ES-I3 (cell line): ENCODE measurements at regions not wholly inside any gene's neighbourhood (a gene's known extent, or its start where the extent isn't known, plus 50 kb on each side); places are given as distances from the start of the nearest gene placed in this dataset.

Source experiments
- H3K36me3 ChIP-seq: 2 replicates; pipeline ENCODE4 v1.6.1; 2013; ENCODE audit warnings: mild to moderate bottlenecking, low read length, control low read depth, moderate library complexity; ENCODE audit not compliant: insufficient read depth
- H3K4me1 ChIP-seq: 2 replicates; pipeline ENCODE4 v1.6.1; 2013; ENCODE audit warnings: mild to moderate bottlenecking, control low read depth, low read length; ENCODE audit not compliant: insufficient read depth
- H3K9ac ChIP-seq: 2 replicates; pipeline ENCODE4 v1.6.1; 2013; ENCODE audit warnings: low read depth, mild to moderate bottlenecking, low read length, moderate library complexity
- H3K9me3 ChIP-seq: 2 replicates; pipeline ENCODE4 v1.6.1; 2013; ENCODE audit warnings: mild to moderate bottlenecking, low read length, moderate library complexity; ENCODE audit not compliant: control insufficient read depth, insufficient read depth

DNA sequence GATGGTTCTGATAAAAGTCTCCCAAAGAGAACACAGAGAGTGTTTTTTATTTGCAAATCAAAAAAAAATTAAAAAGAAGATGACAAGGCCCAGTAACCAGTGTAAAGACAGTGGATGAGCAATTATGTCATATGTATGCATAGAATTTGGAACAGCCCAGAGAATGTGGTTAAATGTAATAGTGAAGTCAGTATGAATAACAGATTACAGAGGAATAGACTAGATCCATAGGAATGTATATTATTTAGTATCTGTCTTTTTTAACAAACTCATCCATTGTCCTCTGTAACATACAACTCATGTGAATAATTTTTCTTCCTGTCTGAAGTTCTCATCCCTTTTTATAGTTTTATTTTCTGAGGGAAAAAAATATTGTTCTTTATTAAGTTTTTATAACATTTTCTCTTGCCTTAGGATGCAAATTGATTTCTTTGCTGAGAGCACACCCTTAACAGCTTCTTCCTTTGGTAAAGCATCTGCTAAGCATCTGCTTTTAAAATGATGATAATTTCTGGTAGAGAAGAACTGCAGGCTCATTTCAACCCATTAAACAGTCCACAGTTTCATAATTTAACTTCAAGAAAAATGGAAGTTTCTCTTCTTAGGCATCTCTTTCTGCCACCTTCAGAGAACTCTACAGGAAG is 266.5 kb upstream of the MTNR1B start:
- no peaks in the 10 kb centered on the region for H3K36me3 ChIP-seq
- H3K9me3 ChIP-seq = no peaks in the 10 kb centered on the region
- peaks cover 5% of the 10 kb centered on the region; the same call in 1 of the 2 replicates for H3K4me1 ChIP-seq
- H3K9ac ChIP-seq = no peak overlapping the region

GRCh38 chr11:92703449-92703830 is 266.0 kb upstream of the MTNR1B start:
- Histone ChIP-seq H3K4me1 (peaks cover 5% of the 10 kb centered on the region; the same call in 1 of the 2 replicates), H3K9me3 (no peaks in the 10 kb centered on the region), H3K36me3 (no peaks in the 10 kb centered on the region), H3K9ac (no peak overlapping the region)

GRCh38 chr11:92707173-92707619 is 262.3 kb upstream of the MTNR1B start:
- Histone ChIP-seq H3K36me3 (no peaks in the 10 kb centered on the region), H3K9ac (no peak overlapping the region), H3K9me3 (no peaks in the 10 kb centered on the region), H3K4me1 (peaks cover 12% of the 10 kb centered on the region; the same call in 1 of the 2 replicates)

- Histone ChIP-seq H3K9me3 (no peaks in the 10 kb centered on the region), H3K9ac (no peak overlapping the region), H3K36me3 (no peaks in the 10 kb centered on the region), H3K4me1 (peaks cover 15% of the 10 kb centered on the region; the same call in 1 of the 2 replicates)
These were observed 261.8 kb upstream of the MTNR1B start for GRCh38 chr11:92707665-92708064.

GRCh38 chr11:92709329-92709728 is 260.1 kb upstream of the MTNR1B start:
- no peak overlapping the region for H3K9ac ChIP-seq
- H3K9me3 ChIP-seq = no peaks in the 10 kb centered on the region
- H3K4me1 ChIP-seq = peaks cover 24% of the 10 kb centered on the region; the same call in 1 of the 2 replicates
- H3K36me3 ChIP-seq = no peaks in the 10 kb centered on the region

- Histone ChIP-seq H3K9ac (no peak overlapping the region), H3K9me3 (no peaks in the 10 kb centered on the region), H3K36me3 (no peaks in the 10 kb centered on the region), H3K4me1 (peaks cover 24% of the 10 kb centered on the region; the same call in 1 of the 2 replicates)
These were observed 257.5 kb upstream of the MTNR1B start for GRCh38 chr11:92711926-92712325.

- H3K36me3 ChIP-seq = no peaks in the 10 kb centered on the region
- no peak overlapping the region for H3K9ac ChIP-seq
These were observed 255.3 kb upstream of the MTNR1B start for GRCh38 chr11:92714111-92714510.

DNA sequence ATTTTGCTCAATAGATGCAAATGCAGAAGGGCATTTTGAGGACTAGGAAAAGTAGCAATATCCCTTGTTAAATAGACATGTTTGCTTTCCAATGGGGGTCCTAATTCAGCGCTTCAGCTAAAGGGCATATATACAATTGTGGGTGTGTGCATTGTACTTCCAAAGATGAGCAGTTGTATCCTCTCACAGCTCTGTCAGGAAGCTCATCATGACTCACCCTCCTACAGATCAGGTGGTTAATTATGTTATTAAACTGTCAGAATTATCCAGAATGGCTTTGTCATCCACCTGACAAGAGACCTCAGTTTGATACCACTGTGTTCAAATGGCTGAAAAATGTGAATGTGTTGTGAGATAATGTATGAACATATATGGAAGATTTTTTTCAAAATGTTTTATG is 252.2 kb upstream of the MTNR1B start:
- Histone ChIP-seq H3K9me3 (no peaks in the 10 kb centered on the region), H3K36me3 (no peaks in the 10 kb centered on the region), H3K4me1 (peaks cover 12% of the 10 kb centered on the region; the same call in 1 of the 2 replicates), H3K9ac (no peak overlapping the region)

More at GRCh38 chr11:92714111-92714510, 255.3 kb upstream of the MTNR1B start:
- Histone ChIP-seq H3K9me3 (no peaks in the 10 kb centered on the region), H3K4me1 (peaks cover 20% of the 10 kb centered on the region; the same call in 1 of the 2 replicates)

GRCh38 chr11:92720385-92720784 is 249.1 kb upstream of the MTNR1B start:
- Histone ChIP-seq H3K36me3 (no peaks in the 10 kb centered on the region), H3K9me3 (no peaks in the 10 kb centered on the region), H3K9ac (no peak overlapping the region), H3K4me1 (no peaks in the 10 kb centered on the region)

- no peak overlapping the region for H3K9ac ChIP-seq
- H3K4me1 ChIP-seq = no peaks in the 10 kb centered on the region
- H3K36me3 ChIP-seq = no peaks in the 10 kb centered on the region
- no peaks in the 10 kb centered on the region for H3K9me3 ChIP-seq
These were observed 244.1 kb upstream of the MTNR1B start for GRCh38 chr11:92725352-92725751.

DNA sequence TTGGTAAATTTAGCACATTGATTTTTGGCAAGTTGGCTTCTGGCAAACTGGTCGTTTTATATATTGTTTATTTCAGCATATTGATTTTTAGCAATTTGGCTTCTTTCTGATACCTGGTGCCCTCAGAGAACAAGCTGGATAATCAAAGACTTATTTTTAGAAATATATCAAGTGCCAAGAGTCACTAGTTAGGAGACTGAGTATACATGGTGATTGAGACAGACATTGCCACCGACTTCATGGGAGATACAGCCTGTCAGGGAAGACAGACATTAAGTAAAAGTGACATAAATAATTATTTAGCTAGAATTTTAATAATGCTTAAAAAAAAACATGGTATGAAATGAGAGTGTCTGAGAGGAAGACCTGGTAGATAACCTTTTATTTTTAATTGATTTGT is 242.3 kb upstream of the MTNR1B start:
- Histone ChIP-seq H3K4me1 (no peaks in the 10 kb centered on the region), H3K36me3 (no peaks in the 10 kb centered on the region), H3K9ac (no peak overlapping the region), H3K9me3 (no peaks in the 10 kb centered on the region)

GRCh38 chr11:92727769-92728168 is 241.7 kb upstream of the MTNR1B start:
- Histone ChIP-seq H3K9me3 (no peaks in the 10 kb centered on the region), H3K9ac (no peak overlapping the region), H3K36me3 (no peaks in the 10 kb centered on the region), H3K4me1 (no peaks in the 10 kb centered on the region)

DNA sequence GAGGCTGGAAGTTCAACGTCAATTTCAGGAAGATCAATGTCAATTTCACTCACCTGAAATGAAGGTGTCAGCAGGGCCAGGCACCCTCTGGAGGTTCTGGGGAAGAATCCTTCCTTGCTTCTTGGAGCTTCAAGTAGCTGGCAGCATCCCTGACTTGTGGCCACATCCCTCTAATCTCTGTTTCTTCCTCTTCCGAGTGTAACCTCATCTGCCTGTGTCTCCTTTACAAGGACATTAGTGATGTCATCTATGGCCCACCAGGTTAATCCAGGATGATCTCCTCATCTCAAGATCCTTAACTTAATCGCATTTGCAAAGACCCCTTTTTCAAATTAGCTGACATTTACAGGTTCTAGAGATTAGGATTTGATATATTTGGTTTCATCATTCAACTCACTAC is 240.8 kb upstream of the MTNR1B start:
- no peaks in the 10 kb centered on the region for H3K9me3 ChIP-seq
- no peaks in the 10 kb centered on the region for H3K36me3 ChIP-seq
- no peaks in the 10 kb centered on the region for H3K4me1 ChIP-seq
- no peak overlapping the region for H3K9ac ChIP-seq

- H3K9ac ChIP-seq = no peak overlapping the region
- no peaks in the 10 kb centered on the region for H3K9me3 ChIP-seq
- no peaks in the 10 kb centered on the region for H3K4me1 ChIP-seq
- H3K36me3 ChIP-seq = no peaks in the 10 kb centered on the region
These were observed 234.4 kb upstream of the MTNR1B start for GRCh38 chr11:92735039-92735438.

DNA sequence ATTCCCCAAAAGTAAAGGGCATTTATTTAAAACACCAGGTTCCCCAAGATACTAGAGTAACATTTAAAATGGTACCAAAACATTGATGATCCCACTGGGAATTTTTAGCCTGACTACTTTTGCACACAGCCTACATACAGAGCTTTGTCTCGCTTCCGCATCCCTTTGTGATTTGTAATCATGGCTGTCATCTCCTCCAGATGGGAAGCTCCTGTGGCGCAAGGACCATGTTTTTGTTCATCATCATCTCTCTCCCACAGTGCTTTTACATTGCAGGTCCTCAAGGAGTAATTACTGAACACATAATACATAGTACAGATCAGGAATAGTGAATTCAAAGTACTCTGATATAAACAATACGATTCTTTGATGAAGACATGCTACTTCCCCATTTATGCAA is 231.2 kb upstream of the MTNR1B start:
- Histone ChIP-seq H3K9ac (no peak overlapping the region), H3K9me3 (no peaks in the 10 kb centered on the region), H3K4me1 (no peaks in the 10 kb centered on the region), H3K36me3 (no peaks in the 10 kb centered on the region)
